ENCODE measurements at regions not wholly inside any gene's neighbourhood (a gene's known extent, or its start where the extent isn't known, plus 50 kb on each side); places are given as distances from the start of the nearest gene placed in this dataset.

DNA sequence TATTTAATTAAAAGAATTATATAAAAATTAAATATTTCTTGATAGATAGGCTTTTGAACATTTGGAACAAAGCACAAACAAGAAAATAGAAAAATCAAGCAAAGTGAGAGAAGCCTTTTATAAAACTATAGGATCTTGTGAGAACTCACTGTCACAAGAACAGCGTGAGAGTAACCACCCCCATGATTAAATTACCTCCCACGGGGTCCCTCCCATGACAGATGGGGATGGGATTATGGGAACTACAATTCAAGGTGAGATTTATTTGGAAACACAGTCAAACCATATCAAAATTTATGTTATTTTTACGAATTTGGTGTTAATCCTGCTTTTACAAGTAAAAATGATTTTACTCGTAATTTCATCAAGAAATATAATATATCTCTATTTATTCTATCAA, 1136.1 kb upstream of the POT1 start (continued):
- no peak for TF ChIP-seq ZNF462 (CRISPR knock-in tag; IDR thresholded peaks at IDR 0.05)

- Histone ChIP-seq H3K4me3 (no peak overlapping the region), H4K20me1 (replicated peaks; ENCODE audit: insufficient read depth) (no peaks in the 10 kb centered on the region), H3F3A (replicated peaks; ENCODE audit: low read depth) (no peaks in the 10 kb centered on the region), H3K27ac (ENCODE audit: low read depth) (no peak overlapping the region), H3K27me3 (ENCODE audit: insufficient read depth) (no peaks in the 10 kb centered on the region), H3K79me2 (replicated peaks; ENCODE audit: insufficient read depth) (no peaks in the 10 kb centered on the region), H3K9me2 (ENCODE audit: insufficient read depth) (no peaks in the 10 kb centered on the region; the same call in 1 of the 2 replicates), H2AFZ (no peak overlapping the region), H3K4me2 (no peak overlapping the region), H3K36me3 (ENCODE audit: insufficient read depth) (0 out of 2 replicates have a peak, but pooled peaks cover 6% of the 10 kb centered on the region), H3K4me1 (ENCODE audit: insufficient read depth) (no peaks in the 10 kb centered on the region)
- no peaks in the 10 kb centered on the region for H3K4me1 Mint-ChIP-seq
- H3K27ac Mint-ChIP-seq = no peak overlapping the region
- H3K27me3 Mint-ChIP-seq (ENCODE audit: insufficient read depth, low read depth, poor library complexity) = peaks cover 2% of the 10 kb centered on the region
- H3K4me3 Mint-ChIP-seq = no peak overlapping the region
- peaks cover 14% of the 10 kb centered on the region for H3K9me3 Mint-ChIP-seq
- DNase-seq (ENCODE audit: low spot score) (no peak), ATAC-seq (no peak)
- peaks cover 12% of the 10 kb centered on the region; the same call in 2 of the 3 replicates for H3K36me3 Mint-ChIP-seq (ENCODE audit: low read depth)
- TF ChIP-seq ETS1 (IDR thresholded peaks at IDR 0.05) (no peak), EZH2phosphoT487 (IDR thresholded peaks at IDR 0.05; ENCODE audit: unreplicated experiment) (no peak), ZNF114 (CRISPR knock-in tag; IDR thresholded peaks at IDR 0.05) (no peak), ZNF331 (CRISPR knock-in tag; IDR thresholded peaks at IDR 0.05; ENCODE audit: low read depth) (no peak), CREB1 (CRISPR knock-in tag; IDR thresholded peaks at IDR 0.05; ENCODE audit: low read depth) (no peak), STAT1 (IDR thresholded peaks at IDR 0.05; ENCODE audit: unreplicated experiment) (no peak)
- TF ChIP-seq, protein P1, sequence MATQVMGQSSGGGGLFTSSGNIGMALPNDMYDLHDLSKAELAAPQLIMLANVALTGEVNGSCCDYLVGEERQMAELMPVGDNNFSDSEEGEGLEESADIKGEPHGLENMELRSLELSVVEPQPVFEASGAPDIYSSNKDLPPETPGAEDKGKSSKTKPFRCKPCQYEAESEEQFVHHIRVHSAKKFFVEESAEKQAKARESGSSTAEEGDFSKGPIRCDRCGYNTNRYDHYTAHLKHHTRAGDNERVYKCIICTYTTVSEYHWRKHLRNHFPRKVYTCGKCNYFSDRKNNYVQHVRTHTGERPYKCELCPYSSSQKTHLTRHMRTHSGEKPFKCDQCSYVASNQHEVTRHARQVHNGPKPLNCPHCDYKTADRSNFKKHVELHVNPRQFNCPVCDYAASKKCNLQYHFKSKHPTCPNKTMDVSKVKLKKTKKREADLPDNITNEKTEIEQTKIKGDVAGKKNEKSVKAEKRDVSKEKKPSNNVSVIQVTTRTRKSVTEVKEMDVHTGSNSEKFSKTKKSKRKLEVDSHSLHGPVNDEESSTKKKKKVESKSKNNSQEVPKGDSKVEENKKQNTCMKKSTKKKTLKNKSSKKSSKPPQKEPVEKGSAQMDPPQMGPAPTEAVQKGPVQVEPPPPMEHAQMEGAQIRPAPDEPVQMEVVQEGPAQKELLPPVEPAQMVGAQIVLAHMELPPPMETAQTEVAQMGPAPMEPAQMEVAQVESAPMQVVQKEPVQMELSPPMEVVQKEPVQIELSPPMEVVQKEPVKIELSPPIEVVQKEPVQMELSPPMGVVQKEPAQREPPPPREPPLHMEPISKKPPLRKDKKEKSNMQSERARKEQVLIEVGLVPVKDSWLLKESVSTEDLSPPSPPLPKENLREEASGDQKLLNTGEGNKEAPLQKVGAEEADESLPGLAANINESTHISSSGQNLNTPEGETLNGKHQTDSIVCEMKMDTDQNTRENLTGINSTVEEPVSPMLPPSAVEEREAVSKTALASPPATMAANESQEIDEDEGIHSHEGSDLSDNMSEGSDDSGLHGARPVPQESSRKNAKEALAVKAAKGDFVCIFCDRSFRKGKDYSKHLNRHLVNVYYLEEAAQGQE (IDR thresholded peaks at IDR 0.05; ENCODE audit: unreplicated experiment) = no peak
These were observed 1128.4 kb upstream of the POT1 start for GRCh38 chr7:126057979-126058378.

Data from GM23338 (cell line).